HCT116 (cell line): ENCODE measurements at regions not wholly inside any gene's neighbourhood (a gene's known extent, or its start where the extent isn't known, plus 50 kb on each side); places are given as distances from the start of the nearest gene placed in this dataset.

Experiments
- ATAC-seq: fragments of 200-7000 bp; cut with Tn5 transposase; 2 replicates; pipeline ENCODE4 v1.9.1; 2020; ENCODE audit warnings: mild to moderate bottlenecking, moderate library complexity
- BruUV-seq: library from RNA; stranded (reverse); fragments of 400-500 nt; replicated peaks from 2 replicates; lab custom pipeline; 2021; lab: Mats Ljungman, UMichigan
- CTCF ChIA-PET: fragments of 300-600 bp; sonication (Branson Sonifier 250); formaldehyde crosslinking; loops from one replicate; lab custom pipeline; 2021; ENCODE audit warnings: antibody characterized with exemption; lab: Charles Lee
- POLR2A ChIA-PET: fragments of 300-600, 350-600 bp; sonication (Branson Sonifier 250); formaldehyde crosslinking; loops from one replicate; lab custom pipeline; 2021; ENCODE audit warnings: antibody characterized with exemption; lab: Charles Lee
- RAD21 ChIA-PET, 2 experiments: fragments of 300-600 bp; sonication (Branson Sonifier 250); formaldehyde crosslinking; loops; one replicate each; lab custom pipeline; 2023; ENCODE audit warnings: low total read pairs in 2 of 2; ENCODE audit not compliant: uncharacterized antibody in 2 of 2, unreplicated experiment in 2 of 2, low non-redundant PET in 1 of 2; lab: Charles Lee
- DNase-seq: peaks from one replicate; pipeline ENCODE4 v3.0.0-alpha.2; 2010; ENCODE audit warnings: low read depth, low spot score
- H2AFZ ChIP-seq: fragments of 200-600 bp; shearing (Covaris generic), sonication (generic); 2 replicates; pipeline ENCODE4 v1.6.1; 2017; ENCODE audit warnings: low read depth, mixed run types, mixed read lengths, antibody characterized with exemption, low read length; ENCODE audit not compliant: poor library complexity, severe bottlenecking
- H3K27ac ChIP-seq: 2 replicates; pipeline ENCODE4 v1.5.1; 2012; ENCODE audit warnings: low read depth, low read length
- H3K27me3 ChIP-seq: fragments of 200-600 bp; sonication (generic); 2 replicates; pipeline ENCODE4 v1.6.1; 2016; ENCODE audit warnings: mixed run types, low read length, mixed read lengths; ENCODE audit not compliant: insufficient read depth
- H3K36me3 ChIP-seq, 2 experiments: fragments of 200-500 bp in 1 of 2; fragments of 200-600 bp in 1 of 2; sonication (Bioruptor generic) in 1 of 2; sonication (generic) in 1 of 2; 2 replicates each; pipeline versions ENCODE4 v1.5.1 to v1.6.1; 2014 to 2016; ENCODE audit warnings: low read length in 2 of 2, inconsistent platforms in 1 of 2, mixed read lengths in 1 of 2, mixed run types in 1 of 2; ENCODE audit not compliant: insufficient read depth in 2 of 2, control insufficient read depth in 1 of 2
- H3K4me1 ChIP-seq, 2 experiments: fragments of 200-600 bp in 1 of 2; sonication (generic) in 1 of 2; 2 replicates each; pipeline versions ENCODE4 v1.5.1 to v1.6.1; 2012 to 2017; ENCODE audit warnings: low read length in 2 of 2, inconsistent platforms in 1 of 2, mild to moderate bottlenecking in 1 of 2, mixed read lengths in 1 of 2, mixed run types in 1 of 2, moderate library complexity in 1 of 2; ENCODE audit not compliant: insufficient read depth in 2 of 2, control insufficient read depth in 1 of 2
- H3K4me2 ChIP-seq: fragments of 200-600 bp; sonication (generic); 2 replicates; pipeline ENCODE4 v1.6.1; 2017; ENCODE audit warnings: mixed run types, low read length, mixed read lengths
- H3K4me3 ChIP-seq, 2 experiments: fragments of 200-600 bp in 1 of 2; sonication (generic) in 1 of 2; replicated peaks in 1 of 2; 2 replicates each; pipeline ENCODE4 v1.5.1; 2011 to 2016; ENCODE audit warnings: low read length in 2 of 2, control low read depth in 1 of 2, low read depth in 1 of 2, mild to moderate bottlenecking in 1 of 2, mixed read lengths in 1 of 2, mixed run types in 1 of 2
- H3K79me2 ChIP-seq: fragments of 200-600 bp; sonication (generic); 2 replicates; pipeline ENCODE4 v1.6.1; 2017; ENCODE audit warnings: mild to moderate bottlenecking, mixed run types, low read length, moderate library complexity, mixed read lengths; ENCODE audit not compliant: insufficient read depth
- H3K9ac ChIP-seq: fragments of 200-600 bp; sonication (generic); 2 replicates; pipeline ENCODE4 v1.6.1; 2016; ENCODE audit warnings: low read length, mixed read lengths
- H3K9me2 ChIP-seq: fragments of 200-600 bp; sonication (generic), shearing (Covaris generic); 2 replicates; pipeline ENCODE4 v1.6.1; 2017; ENCODE audit warnings: mixed run types, mild to moderate bottlenecking, moderate library complexity; ENCODE audit not compliant: insufficient read depth
- H3K9me3 ChIP-seq, 2 experiments: fragments of 200-500 bp in 1 of 2; fragments of 200-600 bp in 1 of 2; sonication (Bioruptor generic) in 1 of 2; sonication (generic) in 1 of 2; 2 replicates each; pipeline ENCODE4 v1.6.1; 2014 to 2017; ENCODE audit warnings: low read length in 2 of 2, mixed read lengths in 2 of 2, inconsistent platforms in 1 of 2, low read depth in 1 of 2, mild to moderate bottlenecking in 1 of 2, mixed run types in 1 of 2, moderate library complexity in 1 of 2; ENCODE audit not compliant: control insufficient read depth in 1 of 2, insufficient read depth in 1 of 2
- H4K20me1 ChIP-seq: fragments of 200-600 bp; sonication (generic), shearing (Covaris generic); 2 replicates; pipeline ENCODE4 v1.6.1; 2017; ENCODE audit warnings: mixed run types, mild to moderate bottlenecking, moderate library complexity; ENCODE audit not compliant: insufficient read depth
- CBX3 ChIP-seq: IDR thresholded peaks from 2 replicates; pipeline ENCODE4 v1.6.1; 2012; ENCODE audit warnings: low read depth
- CEBPB ChIP-seq: IDR thresholded peaks from 2 replicates; pipeline ENCODE4 v1.6.1; 2012; ENCODE audit warnings: low read depth
- EGR1 ChIP-seq: IDR thresholded peaks from 2 replicates; pipeline ENCODE4 v1.6.1; 2012; ENCODE audit warnings: low read depth
- EZH2 ChIP-seq: fragments of 200-600 bp; sonication (generic); IDR thresholded peaks from 2 replicates; pipeline ENCODE4 v1.6.1; 2017; ENCODE audit warnings: antibody characterized with exemption, mixed run types
- FOSL1 ChIP-seq: IDR thresholded peaks from 2 replicates; pipeline ENCODE4 v1.6.1; 2012; ENCODE audit warnings: low read depth
- RAD21 ChIP-seq: IDR thresholded peaks from 2 replicates; pipeline ENCODE4 v1.6.1; 2012; ENCODE audit warnings: low read depth, mild to moderate bottlenecking
- SIN3A ChIP-seq: IDR thresholded peaks from 2 replicates; pipeline ENCODE4 v1.6.1; 2012; ENCODE audit warnings: low read depth
- SP1 ChIP-seq: IDR thresholded peaks from 2 replicates; pipeline ENCODE4 v1.6.1; 2012; ENCODE audit warnings: low read depth
- SRF ChIP-seq: IDR thresholded peaks from 2 replicates; pipeline ENCODE4 v1.6.1; 2012; ENCODE audit warnings: low read depth
- intact Hi-C: fragments of 100-400 bp; cut with micrococcal nuclease; formaldehyde crosslinking; loops from 2 replicates; pipeline ENCODE4 v1.10.0; 2022
- TF ChIP-seq, protein P1 (sequence below): IDR thresholded peaks from 2 replicates; pipeline ENCODE4 v1.6.1; 2011; ENCODE audit warnings: mild to moderate bottlenecking, low read length, moderate library complexity; ENCODE audit not compliant: insufficient replicate concordance; ENCODE audit errors: extremely low read depth
- TF ChIP-seq, protein P2 (sequence below), 3 experiments: fragments of 200-600 bp in 1 of 3; sonication (generic) in 1 of 3; IDR thresholded peaks in 2 of 3; conservative IDR thresholded peaks in 1 of 3; 2 replicates each; pipeline ENCODE4 v1.5.1; 2012 to 2017; ENCODE audit warnings: low read depth in 2 of 3, low read length in 2 of 3, antibody characterized with exemption in 1 of 3, borderline replicate concordance in 1 of 3, control low read depth in 1 of 3, mild to moderate bottlenecking in 1 of 3, mixed read lengths in 1 of 3, mixed run types in 1 of 3, moderate library complexity in 1 of 3; ENCODE audit not compliant: insufficient read depth in 1 of 3

DNA sequence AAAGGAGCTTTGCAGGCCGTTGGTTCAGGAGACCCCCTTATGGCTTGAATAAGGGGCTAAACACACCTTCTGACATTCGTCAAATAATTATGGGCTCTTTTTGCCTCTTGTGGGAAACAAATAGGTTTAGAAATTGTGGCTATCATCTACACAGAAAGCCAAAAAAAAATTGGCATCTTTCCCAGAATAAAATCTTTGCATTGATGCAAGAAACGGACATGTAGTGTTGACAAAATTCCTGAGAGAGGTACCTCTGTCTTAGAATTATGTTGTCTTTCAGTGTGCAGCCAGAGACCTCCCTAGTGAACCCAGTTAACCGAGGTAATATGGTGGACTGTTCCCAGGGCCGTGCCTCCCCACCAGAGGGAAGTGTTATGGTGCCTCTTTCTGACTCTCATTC lies 283.9 kb downstream of the SDHAF3 start (continued):
- TF ChIP-seq SP1 (no peak), FOSL1 (no peak), EZH2 (no peak), EGR1 (no peak)

DNA sequence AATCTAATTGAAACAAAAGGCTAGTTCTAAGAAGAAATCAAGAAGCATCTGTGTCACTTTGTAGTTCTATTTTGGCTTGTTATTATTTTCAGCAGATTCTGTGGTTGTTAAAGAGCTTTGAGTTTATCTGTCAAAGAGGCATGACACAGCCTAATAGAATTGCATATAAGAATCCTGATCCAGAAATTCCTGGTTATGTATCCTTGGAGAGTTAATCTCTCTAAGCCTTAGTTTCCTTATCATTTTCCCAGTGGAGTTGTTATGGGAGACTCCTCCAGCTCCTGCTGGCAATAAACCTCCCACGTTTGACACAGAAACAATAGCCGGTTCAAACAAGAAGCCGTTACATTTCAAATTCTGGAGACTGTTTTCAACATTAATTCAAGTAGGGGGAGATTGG lies 288.3 kb downstream of the SDHAF3 start:
- no peak for ATAC-seq
- Histone ChIP-seq H3K9me2 (no peaks in the 10 kb centered on the region), H3K9me3 (no peaks in the 10 kb centered on the region), H3K4me3 (no peak overlapping the region), H3K36me3 (no peaks in the 10 kb centered on the region), H3K27me3 (peaks cover 45% of the 10 kb centered on the region), H3K79me2 (no peaks in the 10 kb centered on the region), H3K4me1 (no peaks in the 10 kb centered on the region), H3K27ac (no peak overlapping the region), H4K20me1 (no peaks in the 10 kb centered on the region; the same call in 1 of the 2 replicates), H3K9ac (no peak overlapping the region), H2AFZ (no peak overlapping the region), H3K4me2 (no peak overlapping the region)
- ChIA-PET CTCF (no interaction called here), RAD21 (no interaction called here), POLR2A (no interaction called here)
- BruUV-seq: no TSS peak
- intact Hi-C loops: loop anchor here (10.0 kb wide), 1 partner anchor 429 kb away; no protein-coding TSS in a partner anchor
- no peak for TF ChIP-seq SRF
- TF ChIP-seq CEBPB: no peak
- no peak for TF ChIP-seq FOSL1
- TF ChIP-seq, protein P1, sequence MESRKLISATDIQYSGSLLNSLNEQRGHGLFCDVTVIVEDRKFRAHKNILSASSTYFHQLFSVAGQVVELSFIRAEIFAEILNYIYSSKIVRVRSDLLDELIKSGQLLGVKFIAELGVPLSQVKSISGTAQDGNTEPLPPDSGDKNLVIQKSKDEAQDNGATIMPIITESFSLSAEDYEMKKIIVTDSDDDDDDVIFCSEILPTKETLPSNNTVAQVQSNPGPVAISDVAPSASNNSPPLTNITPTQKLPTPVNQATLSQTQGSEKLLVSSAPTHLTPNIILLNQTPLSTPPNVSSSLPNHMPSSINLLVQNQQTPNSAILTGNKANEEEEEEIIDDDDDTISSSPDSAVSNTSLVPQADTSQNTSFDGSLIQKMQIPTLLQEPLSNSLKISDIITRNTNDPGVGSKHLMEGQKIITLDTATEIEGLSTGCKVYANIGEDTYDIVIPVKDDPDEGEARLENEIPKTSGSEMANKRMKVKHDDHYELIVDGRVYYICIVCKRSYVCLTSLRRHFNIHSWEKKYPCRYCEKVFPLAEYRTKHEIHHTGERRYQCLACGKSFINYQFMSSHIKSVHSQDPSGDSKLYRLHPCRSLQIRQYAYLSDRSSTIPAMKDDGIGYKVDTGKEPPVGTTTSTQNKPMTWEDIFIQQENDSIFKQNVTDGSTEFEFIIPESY: no peak
- TF ChIP-seq SP1: no peak
- TF ChIP-seq, protein P2, sequence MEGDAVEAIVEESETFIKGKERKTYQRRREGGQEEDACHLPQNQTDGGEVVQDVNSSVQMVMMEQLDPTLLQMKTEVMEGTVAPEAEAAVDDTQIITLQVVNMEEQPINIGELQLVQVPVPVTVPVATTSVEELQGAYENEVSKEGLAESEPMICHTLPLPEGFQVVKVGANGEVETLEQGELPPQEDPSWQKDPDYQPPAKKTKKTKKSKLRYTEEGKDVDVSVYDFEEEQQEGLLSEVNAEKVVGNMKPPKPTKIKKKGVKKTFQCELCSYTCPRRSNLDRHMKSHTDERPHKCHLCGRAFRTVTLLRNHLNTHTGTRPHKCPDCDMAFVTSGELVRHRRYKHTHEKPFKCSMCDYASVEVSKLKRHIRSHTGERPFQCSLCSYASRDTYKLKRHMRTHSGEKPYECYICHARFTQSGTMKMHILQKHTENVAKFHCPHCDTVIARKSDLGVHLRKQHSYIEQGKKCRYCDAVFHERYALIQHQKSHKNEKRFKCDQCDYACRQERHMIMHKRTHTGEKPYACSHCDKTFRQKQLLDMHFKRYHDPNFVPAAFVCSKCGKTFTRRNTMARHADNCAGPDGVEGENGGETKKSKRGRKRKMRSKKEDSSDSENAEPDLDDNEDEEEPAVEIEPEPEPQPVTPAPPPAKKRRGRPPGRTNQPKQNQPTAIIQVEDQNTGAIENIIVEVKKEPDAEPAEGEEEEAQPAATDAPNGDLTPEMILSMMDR (IDR thresholded peaks at IDR 0.05 in 2 of 3, conservative IDR thresholded peaks at IDR 0.05 in 1 of 3; ENCODE audit: borderline replicate concordance in 1 of 3, insufficient read depth in 1 of 3, low read depth in 2 of 3, low read length in 2 of 3): no peak
- no peak for TF ChIP-seq CBX3
- no peak for TF ChIP-seq RAD21
- no peak for TF ChIP-seq SIN3A
- no peak for TF ChIP-seq EZH2
- DNase-seq: no peak
